Tibial artery (tissue), 4 donors: ENCODE measurements at regions not wholly inside any gene's neighbourhood (a gene's known extent, or its start where the extent isn't known, plus 50 kb on each side); places are given as distances from the start of the nearest gene placed in this dataset.
"Not testable (repeated sequence)": the region's sequence is repeated elsewhere in the genome, so short reads cannot be mapped to it uniquely, and the experiment has no call there.

ENCODE experiments used
- DNase-seq, 2 donors: peaks; one replicate each; pipeline ENCODE4 v3.0.0-alpha.2; 2019
- H3K27ac ChIP-seq, 2 donors: fragments of 200-600 bp; sonication (generic) in 1 of 2; 1 replicate in 1 of 2; 2 replicates in 1 of 2; pipeline ENCODE4 v1.5.1; 2018 to 2019; ENCODE audit warnings: mild to moderate bottlenecking in 1 of 2
- H3K27me3 ChIP-seq, 2 donors: fragments of 200-600 bp; sonication (generic) in 1 of 2; one replicate each; pipeline versions ENCODE4 v1.5.1 to v1.6.0; 2016 to 2019
- H3K36me3 ChIP-seq, 3 donors: fragments of 200-600 bp; sonication (generic) in 2 of 3; one replicate each; pipeline ENCODE4 v1.5.1; 2016 to 2019; ENCODE audit warnings: mild to moderate bottlenecking in 2 of 3
- H3K4me1 ChIP-seq, 4 donors: fragments of 200-600 bp; sonication (generic) in 2 of 4; 1 replicate in 3 of 4; 2 replicates in 1 of 4; pipeline ENCODE4 v1.5.1; 2016 to 2019
- H3K4me3 ChIP-seq, 2 donors: fragments of 200-600 bp; sonication (generic) in 1 of 2; 1 replicate in 1 of 2; 2 replicates in 1 of 2; pipeline ENCODE4 v1.5.1; 2018 to 2019; ENCODE audit warnings: mild to moderate bottlenecking in 2 of 2
- H3K9me3 ChIP-seq, 3 donors: fragments of 200-600 bp; sonication (generic) in 1 of 3; one replicate each; pipeline ENCODE4 v1.5.1; 2016 to 2019
- intact Hi-C: fragments of 100-400 bp; cut with DNase I; formaldehyde crosslinking; loops from one replicate; pipeline ENCODE4 v1.15.0; 2023; ENCODE audit warnings: low total_unique reads
- TF ChIP-seq, protein P1 (sequence below), 2 experiments: fragments of 200-600 bp in 1 of 2; fragments of 450-650 bp in 1 of 2; IDR thresholded peaks; one replicate each; pipeline ENCODE4 v1.5.1; 2017 to 2019; ENCODE audit warnings: antibody characterized with exemption in 2 of 2, mild to moderate bottlenecking in 1 of 2, moderate library complexity in 1 of 2

DNA sequence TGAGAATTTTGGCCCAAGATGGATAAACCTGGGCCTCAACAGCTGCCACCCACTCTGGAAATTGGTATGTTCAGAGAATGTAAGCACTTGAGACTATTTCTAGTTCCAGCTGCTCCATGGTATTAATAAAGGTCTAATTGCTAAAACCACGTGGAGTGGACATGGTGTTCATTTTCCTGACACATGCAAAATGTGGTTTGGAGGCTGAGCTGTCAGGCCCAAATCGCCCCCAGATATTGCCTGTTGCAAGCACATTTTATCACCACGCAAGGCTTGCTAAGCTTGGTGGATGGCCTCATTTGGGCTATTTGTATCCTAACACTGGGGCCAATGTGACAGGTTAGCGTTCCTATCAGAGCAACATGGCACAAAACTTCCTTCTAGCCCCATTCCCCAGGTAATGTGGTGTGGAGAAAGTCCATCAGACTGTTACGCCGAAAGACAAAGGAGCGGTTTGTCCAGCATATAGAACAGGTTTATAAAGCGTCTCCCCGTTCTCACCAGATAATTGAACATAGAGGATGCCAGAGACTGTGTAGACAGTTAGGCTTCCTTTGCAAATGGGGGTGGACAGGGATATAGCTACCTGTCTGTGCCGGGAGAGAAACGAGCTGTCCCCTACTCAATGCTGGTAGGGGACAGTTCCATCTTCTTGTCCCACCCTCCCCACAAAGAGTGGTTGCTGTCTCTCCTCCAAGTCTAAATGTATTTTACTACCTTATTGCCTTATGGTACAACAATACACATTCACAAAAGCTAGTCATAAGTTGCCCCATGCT lies 78.0 kb upstream of the ANKRD1 start:
- no peaks in the 10 kb centered on the region for H3K9me3 ChIP-seq
- H3K36me3 ChIP-seq = no peaks in the 10 kb centered on the region
- H3K4me1 ChIP-seq = peaks cover 0 to 5% (median 0%) of the 10 kb centered on the region in 4 donors
- H3K27me3 ChIP-seq = no peaks in the 10 kb centered on the region
- H3K4me3 ChIP-seq = no peak overlapping the region
- TF ChIP-seq, protein P1, sequence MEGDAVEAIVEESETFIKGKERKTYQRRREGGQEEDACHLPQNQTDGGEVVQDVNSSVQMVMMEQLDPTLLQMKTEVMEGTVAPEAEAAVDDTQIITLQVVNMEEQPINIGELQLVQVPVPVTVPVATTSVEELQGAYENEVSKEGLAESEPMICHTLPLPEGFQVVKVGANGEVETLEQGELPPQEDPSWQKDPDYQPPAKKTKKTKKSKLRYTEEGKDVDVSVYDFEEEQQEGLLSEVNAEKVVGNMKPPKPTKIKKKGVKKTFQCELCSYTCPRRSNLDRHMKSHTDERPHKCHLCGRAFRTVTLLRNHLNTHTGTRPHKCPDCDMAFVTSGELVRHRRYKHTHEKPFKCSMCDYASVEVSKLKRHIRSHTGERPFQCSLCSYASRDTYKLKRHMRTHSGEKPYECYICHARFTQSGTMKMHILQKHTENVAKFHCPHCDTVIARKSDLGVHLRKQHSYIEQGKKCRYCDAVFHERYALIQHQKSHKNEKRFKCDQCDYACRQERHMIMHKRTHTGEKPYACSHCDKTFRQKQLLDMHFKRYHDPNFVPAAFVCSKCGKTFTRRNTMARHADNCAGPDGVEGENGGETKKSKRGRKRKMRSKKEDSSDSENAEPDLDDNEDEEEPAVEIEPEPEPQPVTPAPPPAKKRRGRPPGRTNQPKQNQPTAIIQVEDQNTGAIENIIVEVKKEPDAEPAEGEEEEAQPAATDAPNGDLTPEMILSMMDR (IDR thresholded peaks at IDR 0.05) = no peak
- intact Hi-C loops = no loop called here
- H3K27ac ChIP-seq = no peak overlapping the region
- no peak for DNase-seq

DNA sequence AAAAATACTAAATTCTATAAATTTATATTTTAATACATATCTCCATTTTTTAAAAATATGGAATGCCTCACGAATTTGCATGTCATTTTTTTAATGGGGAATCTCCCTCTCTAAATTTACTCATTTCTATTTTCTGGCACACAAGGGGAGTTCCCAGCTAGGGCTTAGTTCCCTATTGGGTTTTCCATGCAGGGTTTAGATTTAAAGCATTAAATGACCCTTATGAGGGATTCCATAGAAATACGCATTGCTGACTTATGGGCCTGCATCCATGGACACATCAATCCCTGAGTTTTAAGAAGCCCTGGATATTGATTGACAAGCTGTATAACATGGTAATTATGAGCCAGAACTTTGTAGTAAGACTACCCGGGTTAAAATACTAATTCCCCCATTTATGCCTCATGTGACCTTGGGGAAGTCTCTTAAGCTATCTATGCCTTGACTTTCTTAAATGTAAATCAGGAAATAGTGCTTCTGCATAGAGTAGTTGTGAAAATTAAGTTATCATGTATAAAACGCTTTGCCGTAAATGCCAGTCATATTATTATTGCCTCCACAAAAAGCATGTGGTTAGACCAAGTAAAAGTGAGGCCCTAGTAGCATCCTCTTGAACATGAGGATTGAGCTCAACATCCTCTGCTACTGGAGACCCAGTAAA lies 78.8 kb upstream of the ANKRD1 start:
- intact Hi-C loops = no loop called here
- H3K27me3 ChIP-seq = no peaks in the 10 kb centered on the region
- DNase-seq = no peak
- H3K4me1 ChIP-seq = no peaks in the 10 kb centered on the region
- no peak overlapping the region for H3K27ac ChIP-seq
- H3K36me3 ChIP-seq = no peaks in the 10 kb centered on the region
- no peak overlapping the region for H3K4me3 ChIP-seq
- TF ChIP-seq, protein P1 (IDR thresholded peaks at IDR 0.05) = no peak
- H3K9me3 ChIP-seq = no peaks in the 10 kb centered on the region

DNA sequence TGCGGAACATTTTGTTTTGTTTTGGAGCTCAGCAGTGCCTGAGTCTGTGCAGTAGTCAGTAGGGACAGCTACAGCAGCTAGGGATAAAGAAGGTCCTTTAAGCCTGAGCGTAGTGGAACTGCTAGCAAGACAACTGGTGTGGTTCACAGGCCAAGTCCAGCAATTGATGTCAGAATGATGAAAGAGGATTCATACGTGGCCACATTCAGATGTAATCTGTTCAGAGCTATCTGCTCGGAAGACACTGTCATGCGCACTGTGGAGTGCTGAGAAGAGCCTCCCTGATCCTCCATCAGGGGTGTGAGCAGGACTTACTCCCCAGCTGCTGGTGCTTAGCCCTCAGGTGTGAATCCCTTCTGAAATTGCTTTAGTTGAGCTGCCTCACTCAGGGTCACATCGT lies 79.6 kb upstream of the ANKRD1 start:
- intact Hi-C loops = no loop called here
- no peak for DNase-seq
- Histone ChIP-seq H3K4me3 (no peak overlapping the region), H3K4me1 (no peaks in the 10 kb centered on the region), H3K27ac (no peak overlapping the region), H3K27me3 (no peaks in the 10 kb centered on the region), H3K36me3 (no peaks in the 10 kb centered on the region), H3K9me3 (no peaks in the 10 kb centered on the region)
- TF ChIP-seq, protein P1 (IDR thresholded peaks at IDR 0.05) = no peak

DNA sequence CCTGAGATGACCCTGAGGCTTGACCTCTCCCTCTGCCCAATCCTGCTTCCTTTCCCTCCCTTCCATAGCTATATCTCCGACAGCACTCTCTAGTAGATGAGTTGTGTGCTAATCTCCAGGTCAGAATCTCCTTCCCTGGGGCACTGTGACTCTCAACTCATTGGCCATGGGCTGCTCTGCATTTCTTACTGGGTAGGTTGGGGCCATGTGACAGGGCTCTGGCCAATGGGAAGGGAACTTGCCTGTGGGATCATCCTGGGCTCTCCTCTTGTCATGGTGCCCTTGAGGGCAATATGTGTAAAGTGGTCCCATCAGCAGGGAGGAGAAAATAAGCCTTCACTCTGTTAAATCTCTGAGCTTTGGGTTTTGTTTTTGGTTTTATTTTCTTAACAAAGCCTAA lies 80.1 kb upstream of the ANKRD1 start:
- no peak for DNase-seq
- no peaks in the 10 kb centered on the region for H3K9me3 ChIP-seq
- no peak overlapping the region for H3K4me3 ChIP-seq
- no peaks in the 10 kb centered on the region for H3K27me3 ChIP-seq
- H3K4me1 ChIP-seq = no peaks in the 10 kb centered on the region
- TF ChIP-seq, protein P1 (IDR thresholded peaks at IDR 0.05) = no peak
- H3K36me3 ChIP-seq = no peaks in the 10 kb centered on the region
- intact Hi-C loops = no loop called here
- H3K27ac ChIP-seq = no peak overlapping the region

DNA sequence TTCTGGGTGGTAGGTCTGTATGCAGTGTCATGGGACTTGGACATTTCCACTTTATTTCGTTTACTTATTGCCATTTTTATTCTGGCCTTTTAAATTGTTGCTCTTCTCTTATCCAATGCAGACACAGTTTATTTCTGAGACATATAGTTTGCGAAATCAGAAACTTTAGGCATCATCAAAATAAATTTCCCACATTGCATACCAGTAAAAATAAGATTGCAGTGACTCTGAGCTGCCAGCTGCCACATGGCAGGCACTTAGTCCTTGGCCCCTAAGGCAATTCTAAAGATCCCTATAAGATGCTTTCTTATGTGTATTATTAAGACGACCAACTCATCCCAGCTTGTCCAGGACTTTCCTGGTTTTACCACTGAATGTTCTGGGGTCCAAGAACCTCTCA lies 81.8 kb upstream of the ANKRD1 start:
- H3K27me3 ChIP-seq = no peaks in the 10 kb centered on the region
- TF ChIP-seq, protein P1 (IDR thresholded peaks at IDR 0.05) = no peak
- H3K4me3 ChIP-seq = no peak overlapping the region
- intact Hi-C loops = no loop called here
- no peak overlapping the region for H3K27ac ChIP-seq
- H3K9me3 ChIP-seq = no peaks in the 10 kb centered on the region
- DNase-seq = no peak
- H3K4me1 ChIP-seq = peaks cover 0 to 13% (median 8%) of the 10 kb centered on the region in 4 donors
- H3K36me3 ChIP-seq = no peaks in the 10 kb centered on the region

DNA sequence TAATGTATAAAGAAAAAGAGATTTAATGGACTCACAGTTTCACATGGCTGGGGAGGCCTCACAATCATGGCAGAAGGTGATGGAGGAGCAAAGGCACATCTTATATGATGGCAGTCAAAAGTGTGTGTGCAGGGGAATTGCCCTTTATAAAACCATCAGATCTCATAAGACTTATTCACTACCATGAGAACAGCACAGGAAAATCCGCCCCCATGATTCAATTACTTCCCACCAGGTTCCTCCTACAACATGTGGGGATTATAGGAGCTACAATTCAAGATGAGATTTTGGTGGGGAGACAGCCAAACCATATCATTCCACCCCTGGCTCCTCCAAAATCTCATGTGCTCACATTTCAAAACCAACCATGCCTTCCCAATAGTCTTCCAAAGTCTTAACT lies 82.5 kb upstream of the ANKRD1 start:
- peaks cover 0 to 19% (median 9%) of the 10 kb centered on the region in 4 donors for H3K4me1 ChIP-seq
- H3K9me3 ChIP-seq, DNase-seq, intact Hi-C loops, H3K27ac ChIP-seq, H3K36me3 ChIP-seq, H3K4me3 ChIP-seq, H3K27me3 ChIP-seq: not testable (repeated sequence)

DNA sequence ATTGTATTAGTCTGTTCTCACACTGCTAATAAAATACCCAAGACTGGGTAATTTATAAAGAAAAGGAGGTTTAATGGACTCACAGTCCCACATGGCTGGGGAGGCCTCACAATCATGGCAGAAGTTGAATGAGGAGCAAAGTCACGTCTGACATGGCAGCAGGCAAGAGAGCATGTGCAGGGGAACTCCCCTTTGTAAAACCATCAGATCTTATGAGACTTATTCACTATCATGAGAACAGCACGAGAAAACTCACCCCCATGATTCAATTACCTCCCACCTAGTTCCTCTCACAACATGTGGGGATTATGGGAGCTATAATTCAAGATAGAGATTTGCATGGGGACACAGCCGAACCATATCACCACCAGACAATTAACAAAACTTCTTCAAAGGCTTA lies 84.4 kb upstream of the ANKRD1 start:
- Histone ChIP-seq H3K4me1 (peaks cover 0 to 31% (median 14%) of the 10 kb centered on the region in 4 donors), H3K27ac (peak overlapping the region; percentile 54 to 58)
- H3K4me3 ChIP-seq, H3K9me3 ChIP-seq, intact Hi-C loops, H3K36me3 ChIP-seq, H3K27me3 ChIP-seq, DNase-seq: not testable (repeated sequence)
